KMS-11 (cell line): ENCODE measurements at regions not wholly inside any gene's neighbourhood (a gene's known extent, or its start where the extent isn't known, plus 50 kb on each side); places are given as distances from the start of the nearest gene placed in this dataset.

Source experiments
- H2AFZ ChIP-seq: fragments of 200-600 bp; sonication (generic); 2 replicates; pipeline ENCODE4 v1.6.1; 2016; ENCODE audit warnings: antibody characterized with exemption, mixed run types, low read depth
- H3K27ac ChIP-seq: fragments of 200-600 bp; sonication (generic); 2 replicates; pipeline ENCODE4 v1.6.1; 2016; ENCODE audit warnings: mild to moderate bottlenecking, mixed run types
- H3K27me3 ChIP-seq: fragments of 200-600 bp; sonication (generic); 2 replicates; pipeline ENCODE4 v1.6.1; 2017; ENCODE audit warnings: mild to moderate bottlenecking, low read depth, mixed run types, moderate library complexity; ENCODE audit not compliant: insufficient read depth
- H3K36me3 ChIP-seq: fragments of 200-600 bp; sonication (generic); 2 replicates; pipeline ENCODE4 v1.6.1; 2017; ENCODE audit warnings: mild to moderate bottlenecking, mixed run types; ENCODE audit not compliant: insufficient read depth
- H3K4me1 ChIP-seq: fragments of 200-600 bp; sonication (generic); 2 replicates; pipeline ENCODE4 v1.6.1; 2016; ENCODE audit warnings: mild to moderate bottlenecking, low read depth, mixed run types; ENCODE audit not compliant: poor library complexity, severe bottlenecking
- H3K4me2 ChIP-seq: fragments of 200-600 bp; sonication (generic); 2 replicates; pipeline ENCODE4 v1.7.0; 2016; ENCODE audit warnings: mild to moderate bottlenecking, mixed run types
- H3K4me3 ChIP-seq: fragments of 200-600 bp; sonication (generic); IDR thresholded peaks from 2 replicates; pipeline ENCODE4 v1.6.1; 2017; ENCODE audit warnings: low read depth, low read length, mixed read lengths; ENCODE audit not compliant: insufficient read depth
- H3K79me2 ChIP-seq: fragments of 200-600 bp; sonication (generic); 2 replicates; pipeline ENCODE4 v1.6.1; 2016; ENCODE audit warnings: low read depth, mixed run types; ENCODE audit not compliant: insufficient read depth
- H3K9ac ChIP-seq: fragments of 200-600 bp; sonication (generic); 2 replicates; pipeline ENCODE4 v1.6.1; 2016; ENCODE audit warnings: mild to moderate bottlenecking, mixed run types
- H4K20me1 ChIP-seq: fragments of 200-600 bp; sonication (generic); 2 replicates; pipeline ENCODE4 v1.6.1; 2016; ENCODE audit warnings: mild to moderate bottlenecking, mixed run types; ENCODE audit not compliant: insufficient read depth
- TF ChIP-seq, protein P1 (sequence below): fragments of 200-600 bp; sonication (generic); conservative IDR thresholded peaks from 2 replicates; pipeline ENCODE4 v1.6.1; 2017; ENCODE audit warnings: low read depth, mild to moderate bottlenecking, antibody characterized with exemption, low read length, moderate library complexity, mixed read lengths

DNA sequence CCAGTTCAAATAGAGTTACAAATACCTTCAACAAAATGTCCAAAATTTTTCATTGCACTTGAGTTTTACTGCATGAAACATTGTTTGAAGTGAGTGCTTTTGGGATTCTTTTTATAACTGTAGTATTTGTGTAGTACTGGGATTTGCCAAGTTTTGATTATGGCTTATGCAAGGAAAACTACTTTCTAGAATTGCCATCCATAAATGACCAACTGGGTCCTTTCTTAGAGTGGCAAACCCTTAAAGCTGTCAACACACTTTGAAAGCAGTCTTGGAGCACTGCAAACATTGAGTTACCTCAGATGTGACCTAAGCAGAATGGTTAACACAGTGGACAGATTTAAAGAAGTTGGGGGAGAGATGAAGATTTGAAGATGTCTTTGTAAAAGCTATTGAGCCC lies 379.6 kb upstream of the ZNF608 start:
- Histone ChIP-seq H3K4me2 (no peak overlapping the region), H3K27ac (no peak overlapping the region), H3K79me2 (no peaks in the 10 kb centered on the region), H4K20me1 (no peaks in the 10 kb centered on the region), H3K4me1 (no peaks in the 10 kb centered on the region), H2AFZ (no peak overlapping the region), H3K36me3 (no peaks in the 10 kb centered on the region), H3K27me3 (no peaks in the 10 kb centered on the region), H3K9ac (no peak overlapping the region), H3K4me3 (no peak overlapping the region)
- TF ChIP-seq, protein P1, sequence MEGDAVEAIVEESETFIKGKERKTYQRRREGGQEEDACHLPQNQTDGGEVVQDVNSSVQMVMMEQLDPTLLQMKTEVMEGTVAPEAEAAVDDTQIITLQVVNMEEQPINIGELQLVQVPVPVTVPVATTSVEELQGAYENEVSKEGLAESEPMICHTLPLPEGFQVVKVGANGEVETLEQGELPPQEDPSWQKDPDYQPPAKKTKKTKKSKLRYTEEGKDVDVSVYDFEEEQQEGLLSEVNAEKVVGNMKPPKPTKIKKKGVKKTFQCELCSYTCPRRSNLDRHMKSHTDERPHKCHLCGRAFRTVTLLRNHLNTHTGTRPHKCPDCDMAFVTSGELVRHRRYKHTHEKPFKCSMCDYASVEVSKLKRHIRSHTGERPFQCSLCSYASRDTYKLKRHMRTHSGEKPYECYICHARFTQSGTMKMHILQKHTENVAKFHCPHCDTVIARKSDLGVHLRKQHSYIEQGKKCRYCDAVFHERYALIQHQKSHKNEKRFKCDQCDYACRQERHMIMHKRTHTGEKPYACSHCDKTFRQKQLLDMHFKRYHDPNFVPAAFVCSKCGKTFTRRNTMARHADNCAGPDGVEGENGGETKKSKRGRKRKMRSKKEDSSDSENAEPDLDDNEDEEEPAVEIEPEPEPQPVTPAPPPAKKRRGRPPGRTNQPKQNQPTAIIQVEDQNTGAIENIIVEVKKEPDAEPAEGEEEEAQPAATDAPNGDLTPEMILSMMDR = no peak

DNA sequence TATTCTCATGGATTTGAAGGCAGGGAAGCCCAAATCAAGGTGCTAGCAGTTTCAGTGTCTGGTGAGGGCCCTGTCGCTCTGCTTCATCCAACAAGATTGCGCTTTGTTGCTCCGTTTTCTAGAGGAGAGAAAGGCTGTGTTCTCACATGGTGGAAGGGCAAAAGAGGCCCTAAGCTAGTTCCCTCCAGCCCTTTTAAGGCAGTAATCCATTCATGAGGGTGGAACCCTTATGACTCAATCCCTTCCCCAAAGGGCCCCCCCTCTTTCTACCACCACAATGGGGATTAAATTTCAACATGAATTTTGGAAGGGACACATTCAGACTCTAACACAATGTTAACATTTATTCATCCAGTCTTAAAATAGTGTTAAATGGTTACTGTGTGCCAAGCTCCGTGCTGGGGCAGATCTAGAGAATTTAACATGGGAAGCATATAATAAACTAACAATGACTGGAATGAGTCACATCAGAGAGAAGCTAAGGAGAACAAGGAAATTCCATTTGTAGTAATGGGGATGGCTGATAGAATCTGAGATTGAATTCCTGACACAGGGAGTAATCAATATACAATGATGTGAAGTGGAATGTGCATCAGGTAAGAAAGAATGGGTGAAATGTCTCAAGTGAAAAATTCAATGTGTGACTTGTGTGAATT lies 382.8 kb upstream of the ZNF608 start:
- Histone ChIP-seq H3K4me3 (no peak overlapping the region), H3K27ac (no peak overlapping the region), H3K27me3 (no peaks in the 10 kb centered on the region), H4K20me1 (no peaks in the 10 kb centered on the region), H3K36me3 (no peaks in the 10 kb centered on the region), H3K4me2 (no peak overlapping the region), H3K79me2 (no peaks in the 10 kb centered on the region), H2AFZ (no peak overlapping the region), H3K4me1 (no peaks in the 10 kb centered on the region), H3K9ac (no peak overlapping the region)
- TF ChIP-seq, protein P1 = no peak

DNA sequence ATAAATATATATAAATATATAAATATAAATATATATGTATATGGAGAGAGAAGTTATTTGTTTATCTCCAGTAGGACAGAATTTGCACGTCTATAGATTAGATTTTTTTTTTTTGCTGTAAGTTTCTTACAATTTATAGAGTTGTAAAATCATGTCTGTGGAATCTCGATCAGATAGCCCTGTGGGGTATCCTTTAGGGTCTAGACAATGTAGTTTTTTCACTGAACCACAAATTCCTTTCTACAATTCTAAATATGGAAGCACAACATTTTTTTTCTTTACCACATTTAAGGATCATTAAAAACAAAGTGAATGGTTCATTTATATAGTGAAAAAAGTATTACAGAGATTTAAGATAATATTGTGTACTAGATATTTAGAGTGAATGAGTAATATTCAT lies 384.2 kb upstream of the ZNF608 start:
- no peak overlapping the region for H3K4me2 ChIP-seq
- no peaks in the 10 kb centered on the region for H3K4me1 ChIP-seq
- no peaks in the 10 kb centered on the region for H3K27me3 ChIP-seq
- no peak overlapping the region for H3K9ac ChIP-seq
- TF ChIP-seq, protein P1 = no peak
- H4K20me1 ChIP-seq = no peaks in the 10 kb centered on the region
- H3K27ac ChIP-seq = no peak overlapping the region
- H3K36me3 ChIP-seq = no peaks in the 10 kb centered on the region
- H3K4me3 ChIP-seq = no peak overlapping the region
- H2AFZ ChIP-seq = no peak overlapping the region
- no peaks in the 10 kb centered on the region for H3K79me2 ChIP-seq

DNA sequence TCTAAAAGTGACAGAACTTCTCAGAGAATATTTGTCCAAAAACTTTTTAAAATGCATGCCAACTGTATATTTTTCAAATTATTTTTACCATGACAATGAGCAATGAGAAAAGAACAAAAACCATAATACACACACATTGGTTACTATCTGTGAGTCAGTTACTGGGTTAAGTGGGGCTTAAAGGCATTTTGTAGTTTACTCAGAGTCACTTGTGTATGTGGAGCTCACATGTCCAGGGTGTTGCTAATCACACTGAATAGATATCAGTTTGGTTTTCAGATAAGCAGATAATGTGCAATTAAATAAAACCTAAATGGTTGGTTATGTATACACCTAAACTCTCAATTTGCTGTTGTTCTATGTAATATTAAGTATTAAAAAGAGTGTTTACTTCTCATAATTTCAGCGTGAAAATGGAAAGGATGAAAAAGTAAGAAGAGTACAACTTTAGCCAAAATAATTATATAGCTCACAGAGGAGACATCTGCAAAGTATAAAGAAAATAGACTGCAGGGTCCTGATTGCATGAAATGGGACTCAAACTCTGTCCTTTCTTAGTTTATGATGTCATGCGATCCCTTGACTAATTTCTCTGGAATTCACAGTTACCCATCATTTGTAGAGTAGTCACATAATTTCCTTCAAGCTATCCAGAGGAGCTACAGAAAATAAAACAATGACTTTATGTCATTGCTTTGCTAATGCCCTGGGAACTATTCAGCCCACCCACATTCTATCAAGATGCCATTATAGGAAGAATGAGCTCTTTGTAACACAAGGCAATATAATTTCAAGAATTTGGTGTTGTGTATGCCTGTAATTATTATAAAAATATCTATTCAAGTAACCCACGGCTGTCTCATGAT lies 388.0 kb upstream of the ZNF608 start:
- H3K9ac ChIP-seq = no peak overlapping the region
- TF ChIP-seq, protein P1 = no peak
- no peaks in the 10 kb centered on the region for H3K27me3 ChIP-seq
- H3K27ac ChIP-seq = no peak overlapping the region
- H3K4me2 ChIP-seq = no peak overlapping the region
- H3K36me3 ChIP-seq = no peaks in the 10 kb centered on the region
- H3K79me2 ChIP-seq = no peaks in the 10 kb centered on the region
- no peak overlapping the region for H3K4me3 ChIP-seq
- H4K20me1 ChIP-seq = no peaks in the 10 kb centered on the region
- no peak overlapping the region for H2AFZ ChIP-seq
- no peaks in the 10 kb centered on the region for H3K4me1 ChIP-seq
